ENCODE measurements at regions not wholly inside any gene's neighbourhood (a gene's known extent, or its start where the extent isn't known, plus 50 kb on each side); places are given as distances from the start of the nearest gene placed in this dataset.

DNA sequence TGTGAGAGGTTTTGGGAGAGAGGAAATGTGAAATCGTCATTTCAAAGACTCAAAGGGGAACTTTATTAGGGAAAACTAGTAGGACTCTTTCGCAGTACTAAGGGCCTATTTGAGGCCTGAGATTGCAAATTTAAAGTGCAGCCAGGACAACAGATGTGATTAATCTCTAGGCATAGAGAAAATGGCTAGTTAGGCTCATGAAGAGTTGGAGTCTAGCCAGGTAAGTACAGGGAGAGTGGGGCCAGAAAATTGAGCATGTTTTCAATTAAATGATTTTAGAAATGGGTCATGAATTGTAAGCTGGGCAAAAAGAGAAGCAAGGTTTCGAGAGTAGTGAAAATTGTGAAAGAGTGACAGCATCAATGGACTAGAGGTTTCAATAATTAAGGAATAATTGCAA lies 91.9 kb upstream of the LMNTD1 start:
- Mint-ChIP-seq H3K36me3 (ENCODE audit: low read depth, unreplicated experiment) (no peaks in the 10 kb centered on the region), H3K4me1 (ENCODE audit: low read depth, unreplicated experiment) (peaks cover 2% of the 10 kb centered on the region), H3K9me3 (ENCODE audit: unreplicated experiment) (no peaks in the 10 kb centered on the region), H3K27ac (ENCODE audit: unreplicated experiment) (no peak overlapping the region), H3K4me3 (ENCODE audit: unreplicated experiment) (no peak overlapping the region), H3K27me3 (ENCODE audit: low read depth, unreplicated experiment) (peaks cover 2% of the 10 kb centered on the region)
- no peak for FAIRE-seq
- H3K36me3 ChIP-seq (ENCODE audit: insufficient read depth, low read length): no peaks in the 10 kb centered on the region
- peaks cover 7% of the 10 kb centered on the region for H3K4me1 ChIP-seq (ENCODE audit: insufficient read depth, low read length)
- no peaks in the 10 kb centered on the region for H3K9me3 ChIP-seq (ENCODE audit: insufficient read depth, low read depth, low read length)
- no peak overlapping the region for H3K4me3 ChIP-seq (ENCODE audit: insufficient read depth, low read depth, low read length)
- no peaks in the 10 kb centered on the region for H3K27me3 ChIP-seq (ENCODE audit: insufficient read depth, low read length)
- TF ChIP-seq EZH2 (IDR thresholded peaks at IDR 0.05; ENCODE audit: insufficient read depth, low read length) (no peak), CTCF (IDR thresholded peaks at IDR 0.05; ENCODE audit: insufficient read depth, low read depth, low read length) (no peak)
- no peak overlapping the region for H2AFZ ChIP-seq (ENCODE audit: low read depth, low read length)
- no peak overlapping the region for H3K4me2 ChIP-seq (ENCODE audit: low read length)
- no peak overlapping the region for H3K27ac ChIP-seq (ENCODE audit: low read depth, low read length)
- H3K9ac ChIP-seq (ENCODE audit: low read length): no peak overlapping the region
- H3K79me2 ChIP-seq (ENCODE audit: insufficient read depth, low read length): no peaks in the 10 kb centered on the region
- H4K20me1 ChIP-seq (ENCODE audit: insufficient read depth, low read length): no peaks in the 10 kb centered on the region
- DNase-seq (ENCODE audit: low read depth): no peak

DNA sequence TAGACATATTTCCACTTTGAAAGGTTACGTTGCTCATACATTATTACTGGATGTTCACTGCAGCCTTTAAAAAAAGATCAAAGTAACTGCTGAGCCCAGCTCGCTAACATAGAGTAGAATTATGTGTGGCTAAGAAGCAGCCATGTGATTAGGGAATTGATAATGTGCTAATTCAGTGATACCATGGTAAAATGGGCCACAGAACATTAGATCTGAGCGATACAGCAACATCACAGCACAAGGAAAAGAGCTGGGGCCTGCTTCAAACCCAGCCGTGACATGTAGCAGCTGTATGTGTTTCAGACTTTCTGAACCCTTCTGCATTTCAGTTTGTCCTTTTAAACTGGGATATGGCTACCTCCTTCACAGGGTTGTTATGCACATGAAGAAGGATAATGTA lies 92.3 kb upstream of the LMNTD1 start:
- H3K4me1 Mint-ChIP-seq (ENCODE audit: low read depth, unreplicated experiment): peaks cover 2% of the 10 kb centered on the region
- H3K27me3 Mint-ChIP-seq (ENCODE audit: low read depth, unreplicated experiment): peaks cover 2% of the 10 kb centered on the region
- Histone ChIP-seq H3K79me2 (ENCODE audit: insufficient read depth, low read length) (no peaks in the 10 kb centered on the region), H2AFZ (ENCODE audit: low read depth, low read length) (no peak overlapping the region), H3K36me3 (ENCODE audit: insufficient read depth, low read length) (no peaks in the 10 kb centered on the region), H3K9me3 (ENCODE audit: insufficient read depth, low read depth, low read length) (no peaks in the 10 kb centered on the region), H3K27me3 (ENCODE audit: insufficient read depth, low read length) (no peaks in the 10 kb centered on the region), H3K4me1 (ENCODE audit: insufficient read depth, low read length) (peaks cover 7% of the 10 kb centered on the region), H3K27ac (ENCODE audit: low read depth, low read length) (no peak overlapping the region), H3K4me2 (ENCODE audit: low read length) (no peak overlapping the region), H3K4me3 (ENCODE audit: insufficient read depth, low read depth, low read length) (no peak overlapping the region), H4K20me1 (ENCODE audit: insufficient read depth, low read length) (no peaks in the 10 kb centered on the region), H3K9ac (ENCODE audit: low read length) (no peak overlapping the region)
- FAIRE-seq (no peak), DNase-seq (ENCODE audit: low read depth) (no peak)
- TF ChIP-seq CTCF (IDR thresholded peaks at IDR 0.05; ENCODE audit: insufficient read depth, low read depth, low read length) (no peak), EZH2 (IDR thresholded peaks at IDR 0.05; ENCODE audit: insufficient read depth, low read length) (no peak)
- no peaks in the 10 kb centered on the region for H3K9me3 Mint-ChIP-seq (ENCODE audit: unreplicated experiment)
- no peak overlapping the region for H3K4me3 Mint-ChIP-seq (ENCODE audit: unreplicated experiment)
- H3K27ac Mint-ChIP-seq (ENCODE audit: unreplicated experiment): no peak overlapping the region
- no peaks in the 10 kb centered on the region for H3K36me3 Mint-ChIP-seq (ENCODE audit: low read depth, unreplicated experiment)

DNA sequence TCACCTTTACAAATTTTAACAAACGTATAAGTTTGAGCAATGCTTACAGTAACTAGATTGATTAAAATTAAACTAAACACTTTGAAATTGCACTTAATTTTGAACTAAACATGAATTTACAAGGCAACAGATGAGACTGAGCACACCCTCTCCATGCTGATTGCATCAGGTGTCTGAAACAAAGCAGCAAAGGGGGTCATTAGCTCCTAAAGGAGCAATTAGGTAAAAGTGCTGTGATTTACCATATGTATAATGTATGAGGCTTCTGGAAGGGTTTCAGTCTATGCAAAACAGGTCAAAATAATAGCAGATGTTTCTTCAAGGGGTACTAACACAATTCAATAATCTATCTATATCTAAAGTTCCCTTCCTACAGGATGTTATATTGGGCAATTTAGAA lies 98.8 kb upstream of the LMNTD1 start:
- no peaks in the 10 kb centered on the region for H3K36me3 Mint-ChIP-seq (ENCODE audit: low read depth, unreplicated experiment)
- Histone ChIP-seq H3K9ac (ENCODE audit: low read length) (no peak overlapping the region), H3K4me1 (ENCODE audit: insufficient read depth, low read length) (peaks cover 7% of the 10 kb centered on the region), H4K20me1 (ENCODE audit: insufficient read depth, low read length) (no peaks in the 10 kb centered on the region), H3K4me2 (ENCODE audit: low read length) (no peak overlapping the region), H3K27me3 (ENCODE audit: insufficient read depth, low read length) (no peaks in the 10 kb centered on the region), H2AFZ (ENCODE audit: low read depth, low read length) (no peak overlapping the region), H3K9me3 (ENCODE audit: insufficient read depth, low read depth, low read length) (peaks cover 2% of the 10 kb centered on the region), H3K4me3 (ENCODE audit: insufficient read depth, low read depth, low read length) (no peak overlapping the region), H3K79me2 (ENCODE audit: insufficient read depth, low read length) (no peaks in the 10 kb centered on the region), H3K27ac (ENCODE audit: low read depth, low read length) (no peak overlapping the region), H3K36me3 (ENCODE audit: insufficient read depth, low read length) (no peaks in the 10 kb centered on the region)
- FAIRE-seq: no peak
- H3K27ac Mint-ChIP-seq (ENCODE audit: unreplicated experiment): no peak overlapping the region
- H3K4me3 Mint-ChIP-seq (ENCODE audit: unreplicated experiment): no peak overlapping the region
- no peak for TF ChIP-seq EZH2 (IDR thresholded peaks at IDR 0.05; ENCODE audit: insufficient read depth, low read length)
- TF ChIP-seq CTCF (IDR thresholded peaks at IDR 0.05; ENCODE audit: insufficient read depth, low read depth, low read length): no peak
- DNase-seq (ENCODE audit: low read depth): no peak
- H3K9me3 Mint-ChIP-seq (ENCODE audit: unreplicated experiment): peaks cover 2% of the 10 kb centered on the region
- H3K27me3 Mint-ChIP-seq (ENCODE audit: low read depth, unreplicated experiment): peaks cover 9% of the 10 kb centered on the region
- H3K4me1 Mint-ChIP-seq (ENCODE audit: low read depth, unreplicated experiment): peaks cover 2% of the 10 kb centered on the region
